GM23338 (cell line): ENCODE measurements at regions not wholly inside any gene's neighbourhood (a gene's known extent, or its start where the extent isn't known, plus 50 kb on each side); places are given as distances from the start of the nearest gene placed in this dataset.

Experiments used
- ATAC-seq: fragments of 200-7000 bp; cut with Tn5 transposase; 3 replicates; pipeline ENCODE4 v1.9.1; 2020
- DNase-seq: peaks from one replicate; pipeline ENCODE4 v3.0.0-alpha.2; 2015; ENCODE audit warnings: low spot score
- H2AFZ ChIP-seq: fragments of 200-600 bp; sonication (generic); 2 replicates; pipeline ENCODE4 v1.8.0; 2016; ENCODE audit warnings: antibody characterized with exemption, mild to moderate bottlenecking, moderate library complexity
- H3F3A ChIP-seq: fragments of 200-600 bp; sonication (generic); replicated peaks from 2 replicates; pipeline ENCODE4 v1.8.0; 2017; ENCODE audit warnings: antibody characterized with exemption, mixed run types, low read depth
- H3K27ac ChIP-seq: fragments of 200-600 bp; sonication (generic); 2 replicates; pipeline ENCODE4 v1.6.1; 2016; ENCODE audit warnings: low read depth
- H3K27me3 ChIP-seq: fragments of 200-600 bp; sonication (generic); 2 replicates; pipeline ENCODE4 v1.8.0; 2016; ENCODE audit warnings: mild to moderate bottlenecking, mixed run types, moderate library complexity; ENCODE audit not compliant: insufficient read depth
- H3K36me3 ChIP-seq: fragments of 200-600 bp; sonication (generic); 2 replicates; pipeline ENCODE4 v1.8.0; 2016; ENCODE audit warnings: mild to moderate bottlenecking; ENCODE audit not compliant: insufficient read depth
- H3K4me1 ChIP-seq: fragments of 200-600 bp; sonication (generic); 2 replicates; pipeline ENCODE4 v1.8.0; 2016; ENCODE audit warnings: mild to moderate bottlenecking, moderate library complexity; ENCODE audit not compliant: insufficient read depth
- H3K4me2 ChIP-seq: fragments of 200-600 bp; sonication (generic); 2 replicates; pipeline ENCODE4 v1.7.1; 2017; ENCODE audit warnings: mixed run types
- H3K4me3 ChIP-seq: fragments of 200-600 bp; sonication (generic); 2 replicates; pipeline ENCODE4 v1.6.1; 2016; ENCODE audit warnings: mixed run types
- H3K79me2 ChIP-seq: fragments of 200-600 bp; sonication (generic); replicated peaks from 2 replicates; pipeline ENCODE4 v1.8.0; 2017; ENCODE audit warnings: mild to moderate bottlenecking; ENCODE audit not compliant: insufficient read depth
- H3K9me2 ChIP-seq: fragments of 200-600 bp; sonication (generic); 2 replicates; pipeline ENCODE4 v1.8.0; 2017; ENCODE audit not compliant: insufficient read depth
- H4K20me1 ChIP-seq: fragments of 200-600 bp; sonication (generic); replicated peaks from 2 replicates; pipeline ENCODE4 v1.8.0; 2017; ENCODE audit warnings: mild to moderate bottlenecking; ENCODE audit not compliant: insufficient read depth
- H3K27ac Mint-ChIP-seq: 2 replicates; pipeline ENCODE4 v1.8.0; 2020; ENCODE audit warnings: inconsistent platforms, mild to moderate bottlenecking, moderate library complexity, mixed read lengths
- H3K27me3 Mint-ChIP-seq: 3 replicates; pipeline ENCODE4 v1.8.0; 2022; ENCODE audit warnings: low read depth, mild to moderate bottlenecking, moderate library complexity, mixed read lengths, inconsistent platforms; ENCODE audit not compliant: insufficient read depth, poor library complexity
- H3K36me3 Mint-ChIP-seq: 3 replicates; pipeline ENCODE4 v1.8.0; 2021; ENCODE audit warnings: low read depth, mild to moderate bottlenecking, inconsistent platforms, moderate library complexity, mixed read lengths
- H3K4me1 Mint-ChIP-seq: 3 replicates; pipeline ENCODE4 v1.8.0; 2020; ENCODE audit warnings: mild to moderate bottlenecking, inconsistent platforms, mixed read lengths
- H3K4me3 Mint-ChIP-seq: 3 replicates; pipeline ENCODE4 v1.8.0; 2021; ENCODE audit warnings: moderate library complexity, mild to moderate bottlenecking, inconsistent platforms, mixed read lengths
- H3K9me3 Mint-ChIP-seq: 3 replicates; pipeline ENCODE4 v1.8.0; 2020; ENCODE audit warnings: moderate library complexity, mild to moderate bottlenecking, inconsistent platforms, mixed read lengths
- CREB1 ChIP-seq: fragments of 250-450 bp; sonication (Bioruptor Pico); IDR thresholded peaks from 2 replicates; pipeline ENCODE4 v1.5.0; 2020; ENCODE audit warnings: low read depth, mild to moderate bottlenecking, moderate library complexity
- EZH2phosphoT487 ChIP-seq: fragments of 200-600 bp; sonication (generic); IDR thresholded peaks from one replicate; pipeline ENCODE4 v1.8.1; 2018; ENCODE audit warnings: antibody characterized with exemption; ENCODE audit not compliant: unreplicated experiment
- JUNB ChIP-seq: IDR thresholded peaks from one replicate; pipeline ENCODE4 v1.6.1; 2016; ENCODE audit warnings: antibody characterized with exemption; ENCODE audit not compliant: unreplicated experiment
- NANOG ChIP-seq: IDR thresholded peaks from 2 replicates; pipeline ENCODE4 v1.6.1; 2016; ENCODE audit warnings: antibody characterized with exemption, borderline replicate concordance
- POLR2AphosphoS5 ChIP-seq: IDR thresholded peaks from 2 replicates; pipeline ENCODE4 v1.6.1; 2016; ENCODE audit warnings: antibody characterized with exemption, low read depth
- STAT1 ChIP-seq: IDR thresholded peaks from one replicate; pipeline ENCODE4 v1.6.1; 2016; ENCODE audit warnings: antibody characterized with exemption; ENCODE audit not compliant: unreplicated experiment
- ZNF114 ChIP-seq: fragments of 250-450 bp; sonication (Bioruptor Pico); IDR thresholded peaks from 2 replicates; pipeline ENCODE4 v1.5.0; 2020; ENCODE audit warnings: mild to moderate bottlenecking, moderate library complexity
- ZNF331 ChIP-seq: fragments of 250-450 bp; sonication (Bioruptor Pico); IDR thresholded peaks from 2 replicates; pipeline ENCODE4 v1.5.0; 2020; ENCODE audit warnings: low read depth, mild to moderate bottlenecking, moderate library complexity
- TF ChIP-seq, protein P1 (sequence below): IDR thresholded peaks from 2 replicates; pipeline ENCODE4 v1.6.1; 2016; ENCODE audit warnings: antibody characterized with exemption
- TF ChIP-seq, protein P2 (sequence below): IDR thresholded peaks from one replicate; pipeline ENCODE4 v1.6.1; 2018; ENCODE audit warnings: antibody characterized with exemption; ENCODE audit not compliant: unreplicated experiment
- TF ChIP-seq, protein P3 (sequence below): fragments of 250-450 bp; sonication (Bioruptor Pico); IDR thresholded peaks from 2 replicates; pipeline ENCODE4 v1.5.0; 2020; ENCODE audit warnings: mild to moderate bottlenecking, moderate library complexity
- TF ChIP-seq, protein P4 (sequence below), 2 experiments: fragments of 200-600 bp in 1 of 2; sonication (generic) in 1 of 2; conservative IDR thresholded peaks; 2 replicates each; pipeline versions ENCODE4 v1.5.1 to v1.6.1; 2016 to 2017; ENCODE audit warnings: antibody characterized with exemption in 2 of 2, low read depth in 2 of 2, mild to moderate bottlenecking in 2 of 2, moderate library complexity in 1 of 2

DNA sequence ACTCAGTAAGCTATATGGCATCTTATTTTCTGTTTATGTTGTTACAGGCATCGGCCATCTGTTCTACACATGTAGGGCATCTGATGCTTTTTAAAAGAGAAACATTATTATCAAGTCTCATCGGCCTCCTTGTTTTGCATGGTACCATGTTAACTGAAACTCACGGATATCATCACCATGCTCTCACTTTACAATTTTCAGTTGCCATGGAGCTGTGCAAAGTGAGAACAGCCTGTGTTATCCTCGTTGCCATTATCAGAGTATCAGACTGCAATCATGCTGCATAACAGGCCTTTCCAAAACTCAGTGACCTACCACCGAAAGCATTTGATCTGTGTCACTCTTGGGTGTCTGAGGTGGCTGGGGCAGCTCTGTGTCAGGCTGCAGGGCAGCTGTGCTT lies 110.3 kb downstream of the C17orf67 start:
- no peak overlapping the region for H3K4me3 Mint-ChIP-seq
- H3K36me3 ChIP-seq = no peaks in the 10 kb centered on the region
- H4K20me1 ChIP-seq = 0 out of 2 replicates have a peak, but pooled peaks cover 3% of the 10 kb centered on the region
- no peak overlapping the region for H3K4me3 ChIP-seq
- ATAC-seq (no peak), DNase-seq (no peak)
- H3K79me2 ChIP-seq = no peaks in the 10 kb centered on the region
- H3K9me2 ChIP-seq = no peaks in the 10 kb centered on the region
- peaks cover 10% of the 10 kb centered on the region for H3K4me1 Mint-ChIP-seq
- TF ChIP-seq STAT1 (no peak), EZH2phosphoT487 (no peak), POLR2AphosphoS5 (no peak), JUNB (no peak), CREB1 (CRISPR knock-in tag) (no peak), ZNF114 (CRISPR knock-in tag) (no peak), ZNF331 (CRISPR knock-in tag) (no peak), NANOG (no peak)
- TF ChIP-seq, protein P1, sequence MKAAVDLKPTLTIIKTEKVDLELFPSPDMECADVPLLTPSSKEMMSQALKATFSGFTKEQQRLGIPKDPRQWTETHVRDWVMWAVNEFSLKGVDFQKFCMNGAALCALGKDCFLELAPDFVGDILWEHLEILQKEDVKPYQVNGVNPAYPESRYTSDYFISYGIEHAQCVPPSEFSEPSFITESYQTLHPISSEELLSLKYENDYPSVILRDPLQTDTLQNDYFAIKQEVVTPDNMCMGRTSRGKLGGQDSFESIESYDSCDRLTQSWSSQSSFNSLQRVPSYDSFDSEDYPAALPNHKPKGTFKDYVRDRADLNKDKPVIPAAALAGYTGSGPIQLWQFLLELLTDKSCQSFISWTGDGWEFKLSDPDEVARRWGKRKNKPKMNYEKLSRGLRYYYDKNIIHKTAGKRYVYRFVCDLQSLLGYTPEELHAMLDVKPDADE = no peak
- TF ChIP-seq, protein P2, sequence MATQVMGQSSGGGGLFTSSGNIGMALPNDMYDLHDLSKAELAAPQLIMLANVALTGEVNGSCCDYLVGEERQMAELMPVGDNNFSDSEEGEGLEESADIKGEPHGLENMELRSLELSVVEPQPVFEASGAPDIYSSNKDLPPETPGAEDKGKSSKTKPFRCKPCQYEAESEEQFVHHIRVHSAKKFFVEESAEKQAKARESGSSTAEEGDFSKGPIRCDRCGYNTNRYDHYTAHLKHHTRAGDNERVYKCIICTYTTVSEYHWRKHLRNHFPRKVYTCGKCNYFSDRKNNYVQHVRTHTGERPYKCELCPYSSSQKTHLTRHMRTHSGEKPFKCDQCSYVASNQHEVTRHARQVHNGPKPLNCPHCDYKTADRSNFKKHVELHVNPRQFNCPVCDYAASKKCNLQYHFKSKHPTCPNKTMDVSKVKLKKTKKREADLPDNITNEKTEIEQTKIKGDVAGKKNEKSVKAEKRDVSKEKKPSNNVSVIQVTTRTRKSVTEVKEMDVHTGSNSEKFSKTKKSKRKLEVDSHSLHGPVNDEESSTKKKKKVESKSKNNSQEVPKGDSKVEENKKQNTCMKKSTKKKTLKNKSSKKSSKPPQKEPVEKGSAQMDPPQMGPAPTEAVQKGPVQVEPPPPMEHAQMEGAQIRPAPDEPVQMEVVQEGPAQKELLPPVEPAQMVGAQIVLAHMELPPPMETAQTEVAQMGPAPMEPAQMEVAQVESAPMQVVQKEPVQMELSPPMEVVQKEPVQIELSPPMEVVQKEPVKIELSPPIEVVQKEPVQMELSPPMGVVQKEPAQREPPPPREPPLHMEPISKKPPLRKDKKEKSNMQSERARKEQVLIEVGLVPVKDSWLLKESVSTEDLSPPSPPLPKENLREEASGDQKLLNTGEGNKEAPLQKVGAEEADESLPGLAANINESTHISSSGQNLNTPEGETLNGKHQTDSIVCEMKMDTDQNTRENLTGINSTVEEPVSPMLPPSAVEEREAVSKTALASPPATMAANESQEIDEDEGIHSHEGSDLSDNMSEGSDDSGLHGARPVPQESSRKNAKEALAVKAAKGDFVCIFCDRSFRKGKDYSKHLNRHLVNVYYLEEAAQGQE = no peak
- TF ChIP-seq, protein P3, sequence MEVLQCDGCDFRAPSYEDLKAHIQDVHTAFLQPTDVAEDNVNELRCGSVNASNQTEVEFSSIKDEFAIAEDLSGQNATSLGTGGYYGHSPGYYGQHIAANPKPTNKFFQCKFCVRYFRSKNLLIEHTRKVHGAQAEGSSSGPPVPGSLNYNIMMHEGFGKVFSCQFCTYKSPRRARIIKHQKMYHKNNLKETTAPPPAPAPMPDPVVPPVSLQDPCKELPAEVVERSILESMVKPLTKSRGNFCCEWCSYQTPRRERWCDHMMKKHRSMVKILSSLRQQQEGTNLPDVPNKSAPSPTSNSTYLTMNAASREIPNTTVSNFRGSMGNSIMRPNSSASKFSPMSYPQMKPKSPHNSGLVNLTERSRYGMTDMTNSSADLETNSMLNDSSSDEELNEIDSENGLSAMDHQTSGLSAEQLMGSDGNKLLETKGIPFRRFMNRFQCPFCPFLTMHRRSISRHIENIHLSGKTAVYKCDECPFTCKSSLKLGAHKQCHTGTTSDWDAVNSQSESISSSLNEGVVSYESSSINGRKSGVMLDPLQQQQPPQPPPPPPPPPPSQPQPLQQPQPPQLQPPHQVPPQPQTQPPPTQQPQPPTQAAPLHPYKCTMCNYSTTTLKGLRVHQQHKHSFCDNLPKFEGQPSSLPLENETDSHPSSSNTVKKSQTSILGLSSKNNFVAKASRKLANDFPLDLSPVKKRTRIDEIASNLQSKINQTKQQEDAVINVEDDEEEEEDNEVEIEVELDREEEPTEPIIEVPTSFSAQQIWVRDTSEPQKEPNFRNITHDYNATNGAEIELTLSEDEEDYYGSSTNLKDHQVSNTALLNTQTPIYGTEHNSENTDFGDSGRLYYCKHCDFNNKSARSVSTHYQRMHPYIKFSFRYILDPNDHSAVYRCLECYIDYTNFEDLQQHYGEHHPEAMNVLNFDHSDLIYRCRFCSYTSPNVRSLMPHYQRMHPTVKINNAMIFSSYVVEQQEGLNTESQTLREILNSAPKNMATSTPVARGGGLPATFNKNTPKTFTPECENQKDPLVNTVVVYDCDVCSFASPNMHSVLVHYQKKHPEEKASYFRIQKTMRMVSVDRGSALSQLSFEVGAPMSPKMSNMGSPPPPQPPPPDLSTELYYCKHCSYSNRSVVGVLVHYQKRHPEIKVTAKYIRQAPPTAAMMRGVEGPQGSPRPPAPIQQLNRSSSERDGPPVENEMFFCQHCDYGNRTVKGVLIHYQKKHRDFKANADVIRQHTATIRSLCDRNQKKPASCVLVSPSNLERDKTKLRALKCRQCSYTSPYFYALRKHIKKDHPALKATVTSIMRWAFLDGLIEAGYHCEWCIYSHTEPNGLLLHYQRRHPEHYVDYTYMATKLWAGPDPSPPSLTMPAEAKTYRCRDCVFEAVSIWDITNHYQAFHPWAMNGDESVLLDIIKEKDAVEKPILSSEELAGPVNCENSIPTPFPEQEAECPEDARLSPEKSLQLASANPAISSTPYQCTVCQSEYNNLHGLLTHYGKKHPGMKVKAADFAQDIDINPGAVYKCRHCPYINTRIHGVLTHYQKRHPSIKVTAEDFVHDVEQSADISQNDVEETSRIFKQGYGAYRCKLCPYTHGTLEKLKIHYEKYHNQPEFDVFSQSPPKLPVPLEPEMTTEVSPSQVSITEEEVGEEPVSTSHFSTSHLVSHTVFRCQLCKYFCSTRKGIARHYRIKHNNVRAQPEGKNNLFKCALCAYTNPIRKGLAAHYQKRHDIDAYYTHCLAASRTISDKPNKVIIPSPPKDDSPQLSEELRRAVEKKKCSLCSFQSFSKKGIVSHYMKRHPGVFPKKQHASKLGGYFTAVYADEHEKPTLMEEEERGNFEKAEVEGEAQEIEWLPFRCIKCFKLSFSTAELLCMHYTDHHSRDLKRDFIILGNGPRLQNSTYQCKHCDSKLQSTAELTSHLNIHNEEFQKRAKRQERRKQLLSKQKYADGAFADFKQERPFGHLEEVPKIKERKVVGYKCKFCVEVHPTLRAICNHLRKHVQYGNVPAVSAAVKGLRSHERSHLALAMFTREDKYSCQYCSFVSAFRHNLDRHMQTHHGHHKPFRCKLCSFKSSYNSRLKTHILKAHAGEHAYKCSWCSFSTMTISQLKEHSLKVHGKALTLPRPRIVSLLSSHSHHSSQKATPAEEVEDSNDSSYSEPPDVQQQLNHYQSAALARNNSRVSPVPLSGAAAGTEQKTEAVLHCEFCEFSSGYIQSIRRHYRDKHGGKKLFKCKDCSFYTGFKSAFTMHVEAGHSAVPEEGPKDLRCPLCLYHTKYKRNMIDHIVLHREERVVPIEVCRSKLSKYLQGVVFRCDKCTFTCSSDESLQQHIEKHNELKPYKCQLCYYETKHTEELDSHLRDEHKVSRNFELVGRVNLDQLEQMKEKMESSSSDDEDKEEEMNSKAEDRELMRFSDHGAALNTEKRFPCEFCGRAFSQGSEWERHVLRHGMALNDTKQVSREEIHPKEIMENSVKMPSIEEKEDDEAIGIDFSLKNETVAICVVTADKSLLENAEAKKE = no peak
- TF ChIP-seq, protein P4, sequence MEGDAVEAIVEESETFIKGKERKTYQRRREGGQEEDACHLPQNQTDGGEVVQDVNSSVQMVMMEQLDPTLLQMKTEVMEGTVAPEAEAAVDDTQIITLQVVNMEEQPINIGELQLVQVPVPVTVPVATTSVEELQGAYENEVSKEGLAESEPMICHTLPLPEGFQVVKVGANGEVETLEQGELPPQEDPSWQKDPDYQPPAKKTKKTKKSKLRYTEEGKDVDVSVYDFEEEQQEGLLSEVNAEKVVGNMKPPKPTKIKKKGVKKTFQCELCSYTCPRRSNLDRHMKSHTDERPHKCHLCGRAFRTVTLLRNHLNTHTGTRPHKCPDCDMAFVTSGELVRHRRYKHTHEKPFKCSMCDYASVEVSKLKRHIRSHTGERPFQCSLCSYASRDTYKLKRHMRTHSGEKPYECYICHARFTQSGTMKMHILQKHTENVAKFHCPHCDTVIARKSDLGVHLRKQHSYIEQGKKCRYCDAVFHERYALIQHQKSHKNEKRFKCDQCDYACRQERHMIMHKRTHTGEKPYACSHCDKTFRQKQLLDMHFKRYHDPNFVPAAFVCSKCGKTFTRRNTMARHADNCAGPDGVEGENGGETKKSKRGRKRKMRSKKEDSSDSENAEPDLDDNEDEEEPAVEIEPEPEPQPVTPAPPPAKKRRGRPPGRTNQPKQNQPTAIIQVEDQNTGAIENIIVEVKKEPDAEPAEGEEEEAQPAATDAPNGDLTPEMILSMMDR (conservative IDR thresholded peaks at IDR 0.05; ENCODE audit: low read depth in 2 of 2) = no peak
- no peak overlapping the region for H2AFZ ChIP-seq
- H3K4me2 ChIP-seq = no peak overlapping the region
- H3K27ac ChIP-seq = no peak overlapping the region
- no peaks in the 10 kb centered on the region for H3K4me1 ChIP-seq
- H3K9me3 Mint-ChIP-seq = no peaks in the 10 kb centered on the region
- no peaks in the 10 kb centered on the region for H3K36me3 Mint-ChIP-seq
- H3F3A ChIP-seq = no peaks in the 10 kb centered on the region
- no peaks in the 10 kb centered on the region for H3K27me3 ChIP-seq
- H3K27me3 Mint-ChIP-seq = peaks cover under 1% of the 10 kb centered on the region
- H3K27ac Mint-ChIP-seq = no peak overlapping the region
